HCT116 (cell line): ENCODE measurements at regions not wholly inside any gene's neighbourhood (a gene's known extent, or its start where the extent isn't known, plus 50 kb on each side); places are given as distances from the start of the nearest gene placed in this dataset.

Experiments used
- ATAC-seq: fragments of 200-7000 bp; cut with Tn5 transposase; 2 replicates; pipeline ENCODE4 v1.9.1; 2020; ENCODE audit warnings: mild to moderate bottlenecking, moderate library complexity
- BruUV-seq: library from RNA; stranded (reverse); fragments of 400-500 nt; replicated peaks from 2 replicates; lab custom pipeline; 2021; lab: Mats Ljungman, UMichigan
- CTCF ChIA-PET: fragments of 300-600 bp; sonication (Branson Sonifier 250); formaldehyde crosslinking; loops from one replicate; lab custom pipeline; 2021; ENCODE audit warnings: antibody characterized with exemption; lab: Charles Lee
- POLR2A ChIA-PET: fragments of 300-600, 350-600 bp; sonication (Branson Sonifier 250); formaldehyde crosslinking; loops from one replicate; lab custom pipeline; 2021; ENCODE audit warnings: antibody characterized with exemption; lab: Charles Lee
- RAD21 ChIA-PET, 2 experiments: fragments of 300-600 bp; sonication (Branson Sonifier 250); formaldehyde crosslinking; loops; one replicate each; lab custom pipeline; 2023; ENCODE audit warnings: low total read pairs in 2 of 2; ENCODE audit not compliant: uncharacterized antibody in 2 of 2, unreplicated experiment in 2 of 2, low non-redundant PET in 1 of 2; lab: Charles Lee
- DNase-seq: peaks from one replicate; pipeline ENCODE4 v3.0.0-alpha.2; 2010; ENCODE audit warnings: low read depth, low spot score
- H2AFZ ChIP-seq: fragments of 200-600 bp; shearing (Covaris generic), sonication (generic); 2 replicates; pipeline ENCODE4 v1.6.1; 2017; ENCODE audit warnings: low read depth, mixed run types, mixed read lengths, antibody characterized with exemption, low read length; ENCODE audit not compliant: poor library complexity, severe bottlenecking
- H3K27ac ChIP-seq: 2 replicates; pipeline ENCODE4 v1.5.1; 2012; ENCODE audit warnings: low read depth, low read length
- H3K27me3 ChIP-seq: fragments of 200-600 bp; sonication (generic); 2 replicates; pipeline ENCODE4 v1.6.1; 2016; ENCODE audit warnings: mixed run types, low read length, mixed read lengths; ENCODE audit not compliant: insufficient read depth
- H3K36me3 ChIP-seq, 2 experiments: fragments of 200-500 bp in 1 of 2; fragments of 200-600 bp in 1 of 2; sonication (Bioruptor generic) in 1 of 2; sonication (generic) in 1 of 2; 2 replicates each; pipeline versions ENCODE4 v1.5.1 to v1.6.1; 2014 to 2016; ENCODE audit warnings: low read length in 2 of 2, inconsistent platforms in 1 of 2, mixed read lengths in 1 of 2, mixed run types in 1 of 2; ENCODE audit not compliant: insufficient read depth in 2 of 2, control insufficient read depth in 1 of 2
- H3K4me1 ChIP-seq, 2 experiments: fragments of 200-600 bp in 1 of 2; sonication (generic) in 1 of 2; 2 replicates each; pipeline versions ENCODE4 v1.5.1 to v1.6.1; 2012 to 2017; ENCODE audit warnings: low read length in 2 of 2, inconsistent platforms in 1 of 2, mild to moderate bottlenecking in 1 of 2, mixed read lengths in 1 of 2, mixed run types in 1 of 2, moderate library complexity in 1 of 2; ENCODE audit not compliant: insufficient read depth in 2 of 2, control insufficient read depth in 1 of 2
- H3K4me2 ChIP-seq: fragments of 200-600 bp; sonication (generic); 2 replicates; pipeline ENCODE4 v1.6.1; 2017; ENCODE audit warnings: mixed run types, low read length, mixed read lengths
- H3K4me3 ChIP-seq, 2 experiments: fragments of 200-600 bp in 1 of 2; sonication (generic) in 1 of 2; replicated peaks in 1 of 2; 2 replicates each; pipeline ENCODE4 v1.5.1; 2011 to 2016; ENCODE audit warnings: low read length in 2 of 2, control low read depth in 1 of 2, low read depth in 1 of 2, mild to moderate bottlenecking in 1 of 2, mixed read lengths in 1 of 2, mixed run types in 1 of 2
- H3K79me2 ChIP-seq: fragments of 200-600 bp; sonication (generic); 2 replicates; pipeline ENCODE4 v1.6.1; 2017; ENCODE audit warnings: mild to moderate bottlenecking, mixed run types, low read length, moderate library complexity, mixed read lengths; ENCODE audit not compliant: insufficient read depth
- H3K9ac ChIP-seq: fragments of 200-600 bp; sonication (generic); 2 replicates; pipeline ENCODE4 v1.6.1; 2016; ENCODE audit warnings: low read length, mixed read lengths
- H3K9me2 ChIP-seq: fragments of 200-600 bp; sonication (generic), shearing (Covaris generic); 2 replicates; pipeline ENCODE4 v1.6.1; 2017; ENCODE audit warnings: mixed run types, mild to moderate bottlenecking, moderate library complexity; ENCODE audit not compliant: insufficient read depth
- H3K9me3 ChIP-seq, 2 experiments: fragments of 200-500 bp in 1 of 2; fragments of 200-600 bp in 1 of 2; sonication (Bioruptor generic) in 1 of 2; sonication (generic) in 1 of 2; 2 replicates each; pipeline ENCODE4 v1.6.1; 2014 to 2017; ENCODE audit warnings: low read length in 2 of 2, mixed read lengths in 2 of 2, inconsistent platforms in 1 of 2, low read depth in 1 of 2, mild to moderate bottlenecking in 1 of 2, mixed run types in 1 of 2, moderate library complexity in 1 of 2; ENCODE audit not compliant: control insufficient read depth in 1 of 2, insufficient read depth in 1 of 2
- H4K20me1 ChIP-seq: fragments of 200-600 bp; sonication (generic), shearing (Covaris generic); 2 replicates; pipeline ENCODE4 v1.6.1; 2017; ENCODE audit warnings: mixed run types, mild to moderate bottlenecking, moderate library complexity; ENCODE audit not compliant: insufficient read depth
- CEBPB ChIP-seq: IDR thresholded peaks from 2 replicates; pipeline ENCODE4 v1.6.1; 2012; ENCODE audit warnings: low read depth
- EGR1 ChIP-seq: IDR thresholded peaks from 2 replicates; pipeline ENCODE4 v1.6.1; 2012; ENCODE audit warnings: low read depth
- ELF1 ChIP-seq: IDR thresholded peaks from 2 replicates; pipeline ENCODE4 v1.6.1; 2012; ENCODE audit warnings: low read depth, borderline replicate concordance
- EZH2 ChIP-seq: fragments of 200-600 bp; sonication (generic); IDR thresholded peaks from 2 replicates; pipeline ENCODE4 v1.6.1; 2017; ENCODE audit warnings: antibody characterized with exemption, mixed run types
- EZH2phosphoT487 ChIP-seq: fragments of 200-600 bp; IDR thresholded peaks from 2 replicates; pipeline ENCODE4 v1.6.1; 2018; ENCODE audit warnings: antibody characterized with exemption, borderline replicate concordance
- JUND ChIP-seq: IDR thresholded peaks from 2 replicates; pipeline ENCODE4 v1.6.1; 2012
- POLR2A ChIP-seq: IDR thresholded peaks from 2 replicates; pipeline ENCODE4 v1.7.0; 2011; ENCODE audit warnings: borderline replicate concordance; ENCODE audit not compliant: insufficient read depth, insufficient read length; ENCODE audit errors: extremely low read depth
- RAD21 ChIP-seq: IDR thresholded peaks from 2 replicates; pipeline ENCODE4 v1.6.1; 2012; ENCODE audit warnings: low read depth, mild to moderate bottlenecking
- SIN3A ChIP-seq: IDR thresholded peaks from 2 replicates; pipeline ENCODE4 v1.6.1; 2012; ENCODE audit warnings: low read depth
- SP1 ChIP-seq: IDR thresholded peaks from 2 replicates; pipeline ENCODE4 v1.6.1; 2012; ENCODE audit warnings: low read depth
- TCF7L2 ChIP-seq: IDR thresholded peaks from 2 replicates; pipeline ENCODE4 v1.7.0; 2011; ENCODE audit warnings: borderline replicate concordance, inconsistent platforms; ENCODE audit not compliant: insufficient read depth, insufficient read length; ENCODE audit errors: extremely low read depth
- YY1 ChIP-seq: IDR thresholded peaks from 2 replicates; pipeline ENCODE4 v1.6.1; 2011; ENCODE audit warnings: low read length, low read depth, moderate library complexity, mild to moderate bottlenecking; ENCODE audit not compliant: insufficient replicate concordance; ENCODE audit errors: extremely low read depth
- ZNF274 ChIP-seq: fragments of 200-500 bp; sonication (Bioruptor generic); IDR thresholded peaks from 2 replicates; pipeline ENCODE4 v1.6.1; 2014; ENCODE audit warnings: mild to moderate bottlenecking, low read depth, low read length, inconsistent platforms
- intact Hi-C: fragments of 100-400 bp; cut with micrococcal nuclease; formaldehyde crosslinking; loops from 2 replicates; pipeline ENCODE4 v1.10.0; 2022
- TF ChIP-seq, protein P1 (sequence below): IDR thresholded peaks from 2 replicates; pipeline ENCODE4 v1.6.1; 2012
- TF ChIP-seq, protein P2 (sequence below): IDR thresholded peaks from 2 replicates; pipeline ENCODE4 v1.6.1; 2011; ENCODE audit warnings: mild to moderate bottlenecking, low read length, moderate library complexity; ENCODE audit not compliant: insufficient replicate concordance; ENCODE audit errors: extremely low read depth
- TF ChIP-seq, protein P3 (sequence below): IDR thresholded peaks from 2 replicates; pipeline ENCODE4 v1.6.1; 2012

DNA sequence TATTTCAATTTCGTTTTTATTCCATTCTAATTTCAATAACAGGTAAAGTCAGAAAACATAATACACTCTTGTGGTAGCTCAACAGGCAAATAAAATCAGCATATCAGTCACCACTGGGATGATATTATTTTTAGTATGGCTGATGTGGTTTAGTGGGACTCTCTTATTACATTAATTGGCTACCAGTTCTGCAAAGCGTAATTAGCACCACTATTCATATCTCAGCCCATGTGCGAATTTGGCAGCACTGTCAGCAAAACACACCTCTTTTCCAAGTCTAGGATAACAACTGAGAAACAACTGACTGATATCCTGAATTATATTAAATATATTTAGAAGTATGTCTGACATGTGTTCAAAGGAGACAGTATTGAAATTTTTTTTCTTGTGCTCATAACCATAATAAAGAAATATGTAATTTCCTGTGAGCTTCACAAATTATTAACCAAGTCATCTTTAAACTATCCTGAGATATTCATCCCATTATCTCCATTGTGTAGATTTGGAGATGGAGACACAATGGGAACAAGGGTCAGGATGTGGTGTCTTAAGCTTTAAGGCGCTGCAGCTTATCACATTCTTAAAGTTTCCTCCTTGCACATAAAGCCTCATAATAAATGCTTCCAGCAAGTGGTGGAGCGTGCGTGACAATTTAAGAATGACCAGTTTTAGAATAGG, 212.4 kb downstream of the TLE1 start:
- no peak overlapping the region for H3K4me3 ChIP-seq
- no peak overlapping the region for H3K4me2 ChIP-seq
- no peaks in the 10 kb centered on the region for H3K79me2 ChIP-seq
- no peak for TF ChIP-seq ELF1
- TF ChIP-seq YY1: no peak
- no peak for TF ChIP-seq EZH2phosphoT487
- no peak for TF ChIP-seq EZH2
- no peak for TF ChIP-seq RAD21
- no peak for TF ChIP-seq CEBPB
- TF ChIP-seq JUND: no peak
- H3K4me1 ChIP-seq: no peaks in the 10 kb centered on the region
- RAD21 ChIA-PET: interaction anchor here in 1 of 2 experiments (0.9 kb wide), 1 partner anchor 46 kb away, joined by 3 read pairs; no protein-coding TSS in a partner anchor
- no peaks in the 10 kb centered on the region for H3K9me3 ChIP-seq
- no TSS peak for BruUV-seq
- no peak overlapping the region for H2AFZ ChIP-seq
- H3K36me3 ChIP-seq: no peaks in the 10 kb centered on the region
- no peak for DNase-seq
- CTCF ChIA-PET: no interaction called here
- H3K9ac ChIP-seq: no peak overlapping the region
- intact Hi-C loops: no loop called here
- H3K27me3 ChIP-seq: no peaks in the 10 kb centered on the region
- H3K27ac ChIP-seq: no peak overlapping the region
- H4K20me1 ChIP-seq: no peaks in the 10 kb centered on the region
- no peak for ATAC-seq
- H3K9me2 ChIP-seq: no peaks in the 10 kb centered on the region
- POLR2A ChIA-PET: no interaction called here

DNA sequence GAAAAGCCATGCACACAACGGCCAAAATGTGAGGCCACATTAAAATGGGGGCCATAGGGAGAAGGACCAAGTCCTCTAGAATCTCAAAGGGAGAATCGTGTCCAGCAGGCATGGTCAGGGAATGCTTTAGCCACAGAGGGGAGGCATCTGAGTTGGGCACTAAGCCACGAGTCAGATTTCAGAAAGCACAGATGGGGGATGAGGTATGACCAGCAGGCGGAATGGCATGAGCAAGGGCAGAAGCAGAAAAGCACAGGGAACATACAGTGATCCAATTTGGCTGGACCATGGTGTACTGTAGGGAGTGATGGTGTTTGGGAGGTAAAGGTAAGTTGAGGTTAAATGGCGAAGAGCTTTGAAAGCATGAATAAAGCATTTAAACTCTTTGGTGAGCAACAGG, 214.6 kb downstream of the TLE1 start:
- no peak overlapping the region for H3K4me3 ChIP-seq
- ChIA-PET POLR2A (no interaction called here), CTCF (no interaction called here), RAD21 (no interaction called here)
- H3K4me2 ChIP-seq: no peak overlapping the region
- no peak for ATAC-seq
- BruUV-seq: no TSS peak
- no peaks in the 10 kb centered on the region for H3K9me3 ChIP-seq
- no peak for DNase-seq
- intact Hi-C loops: no loop called here
- H3K9me2 ChIP-seq: no peaks in the 10 kb centered on the region
- no peaks in the 10 kb centered on the region for H4K20me1 ChIP-seq
- no peak overlapping the region for H3K9ac ChIP-seq
- no peaks in the 10 kb centered on the region for H3K27me3 ChIP-seq
- no peaks in the 10 kb centered on the region for H3K36me3 ChIP-seq
- no peak overlapping the region for H3K27ac ChIP-seq
- H3K4me1 ChIP-seq: no peaks in the 10 kb centered on the region
- H3K79me2 ChIP-seq: no peaks in the 10 kb centered on the region
- no peak overlapping the region for H2AFZ ChIP-seq
- TF ChIP-seq SP1 (no peak), EGR1 (no peak), EZH2 (no peak), JUND (no peak), CEBPB (no peak), SIN3A (no peak), POLR2A (no peak), ZNF274 (no peak), TCF7L2 (no peak), RAD21 (no peak)
- TF ChIP-seq, protein P1, sequence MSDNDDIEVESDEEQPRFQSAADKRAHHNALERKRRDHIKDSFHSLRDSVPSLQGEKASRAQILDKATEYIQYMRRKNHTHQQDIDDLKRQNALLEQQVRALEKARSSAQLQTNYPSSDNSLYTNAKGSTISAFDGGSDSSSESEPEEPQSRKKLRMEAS: no peak
- TF ChIP-seq, protein P2, sequence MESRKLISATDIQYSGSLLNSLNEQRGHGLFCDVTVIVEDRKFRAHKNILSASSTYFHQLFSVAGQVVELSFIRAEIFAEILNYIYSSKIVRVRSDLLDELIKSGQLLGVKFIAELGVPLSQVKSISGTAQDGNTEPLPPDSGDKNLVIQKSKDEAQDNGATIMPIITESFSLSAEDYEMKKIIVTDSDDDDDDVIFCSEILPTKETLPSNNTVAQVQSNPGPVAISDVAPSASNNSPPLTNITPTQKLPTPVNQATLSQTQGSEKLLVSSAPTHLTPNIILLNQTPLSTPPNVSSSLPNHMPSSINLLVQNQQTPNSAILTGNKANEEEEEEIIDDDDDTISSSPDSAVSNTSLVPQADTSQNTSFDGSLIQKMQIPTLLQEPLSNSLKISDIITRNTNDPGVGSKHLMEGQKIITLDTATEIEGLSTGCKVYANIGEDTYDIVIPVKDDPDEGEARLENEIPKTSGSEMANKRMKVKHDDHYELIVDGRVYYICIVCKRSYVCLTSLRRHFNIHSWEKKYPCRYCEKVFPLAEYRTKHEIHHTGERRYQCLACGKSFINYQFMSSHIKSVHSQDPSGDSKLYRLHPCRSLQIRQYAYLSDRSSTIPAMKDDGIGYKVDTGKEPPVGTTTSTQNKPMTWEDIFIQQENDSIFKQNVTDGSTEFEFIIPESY: no peak
- TF ChIP-seq, protein P3, sequence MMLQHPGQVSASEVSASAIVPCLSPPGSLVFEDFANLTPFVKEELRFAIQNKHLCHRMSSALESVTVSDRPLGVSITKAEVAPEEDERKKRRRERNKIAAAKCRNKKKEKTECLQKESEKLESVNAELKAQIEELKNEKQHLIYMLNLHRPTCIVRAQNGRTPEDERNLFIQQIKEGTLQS: no peak
- TF ChIP-seq, all 23 proteins: peak for 0
